ENCODE measurements at regions not wholly inside any gene's neighbourhood (a gene's known extent, or its start where the extent isn't known, plus 50 kb on each side); places are given as distances from the start of the nearest gene placed in this dataset.

DNA sequence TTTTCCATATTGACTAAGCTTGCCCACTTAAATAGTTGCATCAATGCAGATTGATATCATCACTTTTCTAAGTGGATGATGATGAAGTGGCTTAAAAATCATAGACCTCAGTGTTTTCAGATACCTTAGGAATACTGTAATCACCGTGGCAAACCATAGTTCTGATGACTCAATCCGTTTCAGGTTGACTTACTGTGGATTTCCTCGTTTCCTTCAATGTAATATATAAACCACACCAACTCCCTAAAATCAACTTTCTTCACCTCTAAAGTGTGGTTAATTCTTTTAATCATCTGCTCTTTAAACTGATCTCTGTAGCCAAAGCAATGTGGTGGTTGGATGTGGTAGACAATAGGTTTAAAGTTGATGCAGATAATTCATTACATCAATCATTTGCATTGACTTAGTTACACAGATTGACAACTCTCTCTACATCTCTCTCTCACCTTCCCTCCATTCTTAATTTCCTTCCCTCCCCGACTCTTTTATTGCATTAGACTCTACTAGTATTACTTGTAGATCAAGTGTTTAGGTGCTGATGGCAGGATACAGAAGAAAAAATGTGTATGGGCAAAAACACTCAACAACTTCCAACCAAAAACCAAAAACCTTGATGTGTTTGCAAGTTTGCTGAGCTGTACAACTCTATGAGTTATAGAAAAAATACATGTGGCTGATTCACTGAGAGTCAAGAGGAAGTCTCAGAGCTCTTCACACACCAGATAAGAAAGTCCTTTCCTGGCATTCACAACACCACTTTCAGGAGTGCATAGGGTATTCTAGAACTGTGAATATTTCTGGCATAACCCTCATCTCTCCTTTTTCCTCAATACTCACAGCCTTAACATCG is 243.5 kb downstream of the NFKBIZ start:
- Histone ChIP-seq H3K27ac (ENCODE audit: low read depth, low read length) (no peak overlapping the region), H3K4me3 (ENCODE audit: low read length) (no peak overlapping the region), H3K36me3 (ENCODE audit: control insufficient read depth, insufficient read depth, low read length) (no peaks in the 10 kb centered on the region), H3K9ac (ENCODE audit: extremely low read depth, low read length, poor library complexity, severe bottlenecking) (no peak overlapping the region), H3K4me1 (ENCODE audit: control insufficient read depth, insufficient read depth, low read length) (no peaks in the 10 kb centered on the region), H3K9me3 (ENCODE audit: control insufficient read depth, low read length) (no peaks in the 10 kb centered on the region), H3K27me3 (ENCODE audit: control insufficient read depth, insufficient read depth, low read length, poor library complexity, severe bottlenecking) (no peaks in the 10 kb centered on the region)
- Mint-ChIP-seq H3K27me3 (ENCODE audit: insufficient read depth) (no peaks in the 10 kb centered on the region), H3K4me1 (no peaks in the 10 kb centered on the region), H3K9me3 (no peaks in the 10 kb centered on the region), H3K27ac (no peak overlapping the region), H3K4me3 (no peak overlapping the region), H3K36me3 (ENCODE audit: low read depth) (no peaks in the 10 kb centered on the region)
- WGBS, 2 experiments (ENCODE audit: insufficient coverage in 1 of 2, insufficient read length in 1 of 2) = 85% methylated on average over 4 of the region's 5 CpGs
- TF ChIP-seq, protein P1, sequence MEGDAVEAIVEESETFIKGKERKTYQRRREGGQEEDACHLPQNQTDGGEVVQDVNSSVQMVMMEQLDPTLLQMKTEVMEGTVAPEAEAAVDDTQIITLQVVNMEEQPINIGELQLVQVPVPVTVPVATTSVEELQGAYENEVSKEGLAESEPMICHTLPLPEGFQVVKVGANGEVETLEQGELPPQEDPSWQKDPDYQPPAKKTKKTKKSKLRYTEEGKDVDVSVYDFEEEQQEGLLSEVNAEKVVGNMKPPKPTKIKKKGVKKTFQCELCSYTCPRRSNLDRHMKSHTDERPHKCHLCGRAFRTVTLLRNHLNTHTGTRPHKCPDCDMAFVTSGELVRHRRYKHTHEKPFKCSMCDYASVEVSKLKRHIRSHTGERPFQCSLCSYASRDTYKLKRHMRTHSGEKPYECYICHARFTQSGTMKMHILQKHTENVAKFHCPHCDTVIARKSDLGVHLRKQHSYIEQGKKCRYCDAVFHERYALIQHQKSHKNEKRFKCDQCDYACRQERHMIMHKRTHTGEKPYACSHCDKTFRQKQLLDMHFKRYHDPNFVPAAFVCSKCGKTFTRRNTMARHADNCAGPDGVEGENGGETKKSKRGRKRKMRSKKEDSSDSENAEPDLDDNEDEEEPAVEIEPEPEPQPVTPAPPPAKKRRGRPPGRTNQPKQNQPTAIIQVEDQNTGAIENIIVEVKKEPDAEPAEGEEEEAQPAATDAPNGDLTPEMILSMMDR (conservative IDR thresholded peaks at IDR 0.05) = no peak
- DNase-seq = no peak

DNA sequence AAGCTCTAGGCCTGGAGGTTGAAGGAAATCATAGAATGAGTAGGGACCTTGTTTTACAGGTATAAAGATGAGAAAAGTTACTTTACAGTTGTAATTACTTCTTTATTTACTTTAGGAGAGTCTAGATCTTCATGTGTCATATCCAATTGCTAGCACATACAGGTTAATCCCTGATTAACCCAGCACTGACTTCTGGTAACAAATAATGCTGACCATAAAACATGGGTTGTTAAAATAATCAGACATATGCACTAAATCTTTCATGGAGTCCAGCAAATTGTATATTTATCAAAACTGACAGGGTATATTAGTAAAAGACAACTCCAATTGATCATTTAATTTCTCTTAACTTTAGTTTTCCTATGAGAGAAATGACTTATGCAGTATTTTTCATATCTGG is 245.2 kb downstream of the NFKBIZ start:
- Histone ChIP-seq H3K9me3 (ENCODE audit: control insufficient read depth, low read length) (no peaks in the 10 kb centered on the region), H3K36me3 (ENCODE audit: control insufficient read depth, insufficient read depth, low read length) (no peaks in the 10 kb centered on the region), H3K27ac (ENCODE audit: low read depth, low read length) (no peak overlapping the region), H3K4me3 (ENCODE audit: low read length) (no peak overlapping the region), H3K4me1 (ENCODE audit: control insufficient read depth, insufficient read depth, low read length) (no peaks in the 10 kb centered on the region), H3K9ac (ENCODE audit: extremely low read depth, low read length, poor library complexity, severe bottlenecking) (no peak overlapping the region), H3K27me3 (ENCODE audit: control insufficient read depth, insufficient read depth, low read length, poor library complexity, severe bottlenecking) (no peaks in the 10 kb centered on the region)
- no peaks in the 10 kb centered on the region for H3K4me1 Mint-ChIP-seq
- TF ChIP-seq, protein P1 (conservative IDR thresholded peaks at IDR 0.05) = no peak
- DNase-seq = no peak
- H3K27ac Mint-ChIP-seq = no peak overlapping the region
- H3K9me3 Mint-ChIP-seq = no peaks in the 10 kb centered on the region
- no peak overlapping the region for H3K4me3 Mint-ChIP-seq
- H3K27me3 Mint-ChIP-seq (ENCODE audit: insufficient read depth) = no peaks in the 10 kb centered on the region
- no peaks in the 10 kb centered on the region for H3K36me3 Mint-ChIP-seq (ENCODE audit: low read depth)

DNA sequence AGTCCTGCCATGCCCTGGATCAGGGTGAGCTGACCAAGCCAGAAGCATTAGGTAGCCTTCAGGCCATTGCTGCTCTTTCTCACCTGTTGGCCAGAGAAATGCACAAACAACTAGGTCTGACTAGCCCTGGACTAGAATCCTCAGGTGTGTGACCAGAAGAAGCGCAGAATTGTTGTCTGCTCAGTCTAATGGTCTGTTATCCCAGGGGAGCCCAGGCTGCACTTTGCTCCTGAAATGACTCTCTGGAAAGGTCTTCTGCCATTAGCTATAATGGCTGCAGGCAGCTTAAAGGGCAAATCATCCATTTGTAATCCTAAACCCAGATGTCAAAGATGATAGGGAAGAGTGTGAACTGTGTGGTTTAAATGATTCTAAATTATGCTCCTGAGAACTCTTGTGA is 246.1 kb downstream of the NFKBIZ start:
- H3K9me3 Mint-ChIP-seq = no peaks in the 10 kb centered on the region
- H3K36me3 Mint-ChIP-seq (ENCODE audit: low read depth) = no peaks in the 10 kb centered on the region
- no peaks in the 10 kb centered on the region for H3K4me1 Mint-ChIP-seq
- H3K27ac Mint-ChIP-seq = no peak overlapping the region
- TF ChIP-seq, protein P1 (conservative IDR thresholded peaks at IDR 0.05) = no peak
- Histone ChIP-seq H3K27me3 (ENCODE audit: control insufficient read depth, insufficient read depth, low read length, poor library complexity, severe bottlenecking) (no peaks in the 10 kb centered on the region), H3K4me1 (ENCODE audit: control insufficient read depth, insufficient read depth, low read length) (no peaks in the 10 kb centered on the region), H3K36me3 (ENCODE audit: control insufficient read depth, insufficient read depth, low read length) (no peaks in the 10 kb centered on the region), H3K9ac (ENCODE audit: extremely low read depth, low read length, poor library complexity, severe bottlenecking) (no peak overlapping the region), H3K27ac (ENCODE audit: low read depth, low read length) (no peak overlapping the region), H3K9me3 (ENCODE audit: control insufficient read depth, low read length) (no peaks in the 10 kb centered on the region), H3K4me3 (ENCODE audit: low read length) (no peak overlapping the region)
- no peaks in the 10 kb centered on the region for H3K27me3 Mint-ChIP-seq (ENCODE audit: insufficient read depth)
- H3K4me3 Mint-ChIP-seq = no peak overlapping the region
- 97 to 100% methylated on average over 1 of the region's 1 CpG for WGBS, 2 experiments (ENCODE audit: insufficient coverage in 1 of 2, insufficient read length in 1 of 2)
- DNase-seq = no peak

Data from endodermal cell (in vitro differentiated cells).